WERI-Rb-1 (cell line): ENCODE measurements at regions not wholly inside any gene's neighbourhood (a gene's known extent, or its start where the extent isn't known, plus 50 kb on each side); places are given as distances from the start of the nearest gene placed in this dataset.

Experiments
- DNase-seq: peaks from one replicate; pipeline ENCODE4 v3.0.0-alpha.2; 2020
- H3K27ac ChIP-seq: fragments of 250-450 bp; sonication (Bioruptor Pico); 2 replicates; pipeline ENCODE4 v1.5.1; 2020; ENCODE audit warnings: mild to moderate bottlenecking, moderate library complexity
- H3K27me3 ChIP-seq: fragments of 250-450 bp; sonication (Bioruptor Pico); 2 replicates; pipeline ENCODE4 v1.5.1; 2021; ENCODE audit warnings: mild to moderate bottlenecking, low read depth, moderate library complexity; ENCODE audit not compliant: insufficient read depth, severe bottlenecking
- H3K36me3 ChIP-seq: fragments of 250-450 bp; sonication (Bioruptor Pico); 2 replicates; pipeline ENCODE4 v1.5.1; 2020; ENCODE audit warnings: mild to moderate bottlenecking, moderate library complexity
- H3K4me3 ChIP-seq: 2 replicates; pipeline ENCODE4 v1.5.1; 2011; ENCODE audit warnings: low read depth, mild to moderate bottlenecking, control low read depth, low read length
- H3K9me3 ChIP-seq: fragments of 250-450 bp; sonication (Bioruptor Pico); 2 replicates; pipeline ENCODE4 v1.5.1; 2021; ENCODE audit warnings: mild to moderate bottlenecking, moderate library complexity; ENCODE audit not compliant: severe bottlenecking
- TF ChIP-seq, protein P1 (sequence below): IDR thresholded peaks from 2 replicates; pipeline ENCODE4 v1.5.1; 2011; ENCODE audit warnings: low read depth, mild to moderate bottlenecking, control low read depth, inconsistent platforms, low read length

DNA sequence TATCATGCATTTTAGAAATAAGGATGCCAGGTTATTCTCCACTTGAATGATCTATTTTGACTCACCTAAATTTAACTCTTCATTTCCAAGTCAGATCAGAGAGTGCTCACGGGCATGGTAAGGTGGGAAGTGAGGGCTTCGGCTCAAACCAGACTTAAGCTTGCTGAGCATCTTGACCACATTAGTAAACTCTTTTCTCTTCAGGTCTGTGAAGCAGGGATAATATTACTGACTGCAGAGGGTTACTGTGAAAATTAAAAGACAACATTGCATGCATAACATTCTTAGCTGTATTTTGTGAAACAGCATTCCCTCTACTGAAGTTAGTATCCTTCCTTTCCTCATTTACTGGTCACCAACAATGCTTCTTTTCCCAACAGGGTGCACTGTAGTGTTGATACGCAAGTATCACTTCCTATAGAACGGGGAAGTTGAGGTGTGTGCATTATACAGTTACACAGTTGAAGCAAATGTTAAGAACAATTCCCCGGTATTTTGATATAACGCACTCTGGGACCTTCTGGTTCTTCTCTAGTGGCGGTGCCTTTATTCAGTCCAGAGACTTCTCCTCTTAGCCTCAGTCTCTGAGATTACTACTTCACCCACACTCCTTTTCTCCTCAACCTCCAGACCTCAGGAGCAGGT is 74.1 kb upstream of the MNS1 start:
- Histone ChIP-seq H3K36me3 (no peaks in the 10 kb centered on the region), H3K9me3 (peaks cover 2% of the 10 kb centered on the region), H3K27me3 (no peaks in the 10 kb centered on the region), H3K4me3 (no peak overlapping the region), H3K27ac (peak overlapping the region; percentile 53)
- no peak for DNase-seq
- TF ChIP-seq, protein P1, sequence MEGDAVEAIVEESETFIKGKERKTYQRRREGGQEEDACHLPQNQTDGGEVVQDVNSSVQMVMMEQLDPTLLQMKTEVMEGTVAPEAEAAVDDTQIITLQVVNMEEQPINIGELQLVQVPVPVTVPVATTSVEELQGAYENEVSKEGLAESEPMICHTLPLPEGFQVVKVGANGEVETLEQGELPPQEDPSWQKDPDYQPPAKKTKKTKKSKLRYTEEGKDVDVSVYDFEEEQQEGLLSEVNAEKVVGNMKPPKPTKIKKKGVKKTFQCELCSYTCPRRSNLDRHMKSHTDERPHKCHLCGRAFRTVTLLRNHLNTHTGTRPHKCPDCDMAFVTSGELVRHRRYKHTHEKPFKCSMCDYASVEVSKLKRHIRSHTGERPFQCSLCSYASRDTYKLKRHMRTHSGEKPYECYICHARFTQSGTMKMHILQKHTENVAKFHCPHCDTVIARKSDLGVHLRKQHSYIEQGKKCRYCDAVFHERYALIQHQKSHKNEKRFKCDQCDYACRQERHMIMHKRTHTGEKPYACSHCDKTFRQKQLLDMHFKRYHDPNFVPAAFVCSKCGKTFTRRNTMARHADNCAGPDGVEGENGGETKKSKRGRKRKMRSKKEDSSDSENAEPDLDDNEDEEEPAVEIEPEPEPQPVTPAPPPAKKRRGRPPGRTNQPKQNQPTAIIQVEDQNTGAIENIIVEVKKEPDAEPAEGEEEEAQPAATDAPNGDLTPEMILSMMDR: no peak

DNA sequence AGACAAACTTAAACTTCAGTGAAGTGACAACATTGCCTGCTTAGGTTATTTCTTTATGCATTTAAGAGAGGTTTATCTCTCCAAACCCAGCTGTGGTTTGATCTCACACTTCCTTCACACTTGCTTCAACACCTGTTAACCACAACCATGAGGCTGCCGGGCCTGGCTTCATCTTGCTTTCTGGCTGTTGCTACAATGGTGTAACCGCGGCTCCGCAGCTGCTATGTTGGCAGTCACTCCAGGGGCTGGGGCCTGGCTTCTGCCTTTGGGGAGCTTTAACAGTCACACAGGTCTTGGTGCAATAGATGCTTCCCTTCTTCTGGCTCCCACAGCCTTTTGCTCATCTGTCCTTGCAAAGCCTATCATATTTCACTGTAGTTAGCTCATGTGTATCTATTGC is 72.9 kb upstream of the MNS1 start:
- no peak for DNase-seq
- H3K36me3 ChIP-seq: no peaks in the 10 kb centered on the region
- H3K9me3 ChIP-seq: peaks cover 2% of the 10 kb centered on the region
- no peaks in the 10 kb centered on the region for H3K27me3 ChIP-seq
- TF ChIP-seq, protein P1: no peak
- no peak overlapping the region for H3K27ac ChIP-seq
- H3K4me3 ChIP-seq: no peak overlapping the region

DNA sequence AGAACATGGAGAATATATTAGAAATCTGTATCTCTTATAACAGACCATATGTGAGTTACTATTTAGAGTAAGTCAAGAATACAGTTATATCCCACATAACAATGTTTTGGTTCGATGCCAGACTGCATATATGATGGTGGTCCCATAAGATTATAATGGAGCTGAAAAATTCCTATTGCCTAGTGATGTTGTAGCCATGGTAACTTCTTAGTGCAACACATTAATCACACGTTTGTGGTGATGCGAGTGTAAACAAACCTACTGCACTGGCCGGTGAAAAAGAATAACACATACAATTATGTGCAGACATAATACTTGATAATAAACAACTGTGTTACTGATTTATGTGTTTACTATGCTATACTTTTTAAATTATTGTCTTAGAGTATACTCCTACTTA is 69.8 kb upstream of the MNS1 start:
- Histone ChIP-seq H3K4me3 (no peak overlapping the region), H3K36me3 (no peaks in the 10 kb centered on the region), H3K9me3 (no peaks in the 10 kb centered on the region), H3K27me3 (no peaks in the 10 kb centered on the region), H3K27ac (no peak overlapping the region)
- DNase-seq: no peak
- TF ChIP-seq, protein P1: no peak

DNA sequence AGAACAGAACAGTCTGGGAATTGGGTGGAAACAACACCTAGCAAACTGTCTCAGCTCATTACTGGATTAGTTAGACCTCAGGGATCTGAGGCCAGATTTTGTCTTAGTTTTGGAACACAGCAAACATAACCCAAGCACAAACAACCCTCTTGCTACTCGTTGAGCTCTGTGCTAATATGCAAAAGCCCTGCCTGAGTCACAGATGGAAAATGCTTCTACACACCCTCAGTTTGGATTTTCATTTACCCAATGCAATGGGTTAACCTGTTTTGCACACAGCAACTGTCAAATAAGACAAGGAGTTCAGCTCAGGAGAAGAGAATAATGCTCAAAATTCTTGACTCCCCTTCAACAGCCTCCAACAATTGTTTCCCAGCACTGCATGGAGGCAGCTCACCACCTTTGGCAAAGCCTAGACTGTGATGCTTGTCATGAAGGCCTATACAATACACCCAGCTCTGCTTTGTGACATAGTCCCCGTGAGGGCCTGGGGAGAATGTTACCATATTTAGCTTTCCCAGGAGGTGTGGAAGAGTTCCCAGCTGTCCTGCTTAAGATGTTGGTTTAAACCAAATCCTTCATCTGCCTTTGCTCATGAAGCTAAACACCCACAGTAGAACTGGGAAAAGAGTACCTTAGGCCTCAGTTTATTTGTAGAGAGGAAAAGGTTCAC is 68.9 kb upstream of the MNS1 start:
- no peaks in the 10 kb centered on the region for H3K27me3 ChIP-seq
- no peaks in the 10 kb centered on the region for H3K36me3 ChIP-seq
- TF ChIP-seq, protein P1: no peak
- no peak overlapping the region for H3K27ac ChIP-seq
- H3K9me3 ChIP-seq: no peaks in the 10 kb centered on the region
- no peak for DNase-seq
- H3K4me3 ChIP-seq: no peak overlapping the region

DNA sequence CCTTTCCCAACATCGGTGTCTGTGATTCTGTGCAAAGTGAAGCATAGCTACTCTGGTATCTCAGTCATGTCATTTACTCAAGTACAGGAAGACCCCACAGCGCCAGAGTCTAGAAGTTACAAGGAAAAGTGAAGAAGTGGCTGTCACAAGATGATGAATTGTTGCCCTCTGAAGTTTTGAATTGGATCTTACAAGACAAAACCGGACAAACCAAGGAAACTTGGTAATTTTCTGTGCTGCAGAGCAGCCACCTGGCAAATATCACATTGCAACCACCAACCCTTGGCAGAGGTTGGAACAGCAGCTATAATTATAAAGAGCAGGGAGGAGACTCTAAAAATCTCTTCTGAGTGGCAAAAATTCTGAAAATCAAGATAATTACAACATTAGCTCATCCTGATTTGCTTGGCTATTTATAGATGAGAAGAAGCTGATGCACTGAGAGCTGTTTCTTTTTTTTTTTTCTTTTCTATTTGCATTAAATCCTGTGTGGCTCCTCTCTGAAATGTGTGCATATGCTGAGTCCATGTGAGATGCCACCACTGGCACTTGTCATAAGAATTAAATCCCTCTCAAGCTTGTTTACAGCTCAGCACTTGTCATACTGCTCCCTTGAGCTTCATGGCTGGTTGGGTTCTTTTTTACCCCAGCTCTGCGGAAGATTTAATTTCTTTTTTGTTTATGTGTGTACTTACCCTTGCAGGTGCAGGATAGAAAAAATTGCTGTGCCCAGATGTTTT is 68.0 kb upstream of the MNS1 start:
- no peak overlapping the region for H3K4me3 ChIP-seq
- no peaks in the 10 kb centered on the region for H3K9me3 ChIP-seq
- no peak overlapping the region for H3K27ac ChIP-seq
- TF ChIP-seq, protein P1: no peak
- no peaks in the 10 kb centered on the region for H3K36me3 ChIP-seq
- DNase-seq: no peak
- no peaks in the 10 kb centered on the region for H3K27me3 ChIP-seq
